T-helper 1 cell treated with Interleukin-12 subunit alpha and Interleukin-12 subunit beta and Interleukin-4 antibody, amounts not matched to agents 30 ng/mL and 1 ng/mL, for 36 hours (primary cell): ENCODE measurements at regions not wholly inside any gene's neighbourhood (a gene's known extent, or its start where the extent isn't known, plus 50 kb on each side); places are given as distances from the start of the nearest gene placed in this dataset.
"Not testable (repeated sequence)": the region's sequence is repeated elsewhere in the genome, so short reads cannot be mapped to it uniquely, and the experiment has no call there.

Experiments
- intact Hi-C: fragments of 100-400 bp; cut with micrococcal nuclease; formaldehyde crosslinking; loops from one replicate; pipeline ENCODE4 v1.15.1; 2024

DNA sequence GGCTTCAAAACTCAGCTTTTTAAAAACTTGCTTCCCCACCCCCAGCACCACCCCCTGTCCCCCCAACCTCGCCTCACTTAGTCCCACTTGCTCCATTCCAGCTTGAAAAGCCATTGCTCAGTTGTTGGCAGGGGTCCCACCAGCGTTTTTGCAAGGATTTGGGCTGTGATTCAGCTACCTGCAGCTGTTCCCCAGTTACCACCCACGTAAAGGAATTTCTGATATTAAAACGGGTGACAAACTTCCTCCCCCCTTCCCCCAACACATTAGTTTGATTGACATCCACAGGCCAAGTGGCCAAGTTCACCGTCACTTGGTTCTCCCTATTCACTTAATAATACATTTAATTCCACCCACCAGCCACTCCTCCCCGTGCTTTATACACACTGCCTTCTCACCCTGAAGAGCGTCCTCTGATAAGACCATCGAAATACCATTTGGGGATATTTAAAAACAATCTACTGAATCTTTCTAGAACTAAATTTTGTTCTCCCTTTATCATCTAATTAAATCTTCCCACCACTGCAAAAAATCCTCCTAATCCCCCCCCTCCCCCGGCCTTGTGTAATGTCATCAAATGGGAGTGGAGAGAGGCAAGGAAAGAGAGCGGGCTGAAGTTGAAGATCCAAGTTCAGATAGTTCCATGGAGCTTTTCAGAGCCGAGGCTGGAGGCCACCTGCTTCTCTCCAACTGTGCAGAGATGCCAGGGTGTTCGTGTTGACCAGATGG is 55.1 kb downstream of the SOX9 start:
- intact Hi-C loops, result no loop called here

DNA sequence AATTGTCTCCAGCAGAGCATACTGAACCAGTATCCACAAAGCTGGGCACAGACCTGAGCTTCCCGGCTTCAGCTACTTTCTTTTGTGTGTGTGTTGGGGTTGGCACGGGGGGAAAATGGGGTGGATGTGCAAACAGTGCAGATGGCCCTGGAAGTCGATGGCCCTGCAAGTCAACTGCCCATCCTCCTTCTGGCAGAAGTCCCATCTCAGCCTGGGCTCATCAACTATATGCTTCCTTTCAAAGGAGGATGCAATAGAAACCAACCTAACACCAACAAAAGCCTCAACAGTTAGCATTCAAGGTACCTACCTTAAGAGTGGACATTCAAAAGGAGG is 55.7 kb downstream of the SOX9 start:
- intact Hi-C loops, result no loop called here

DNA sequence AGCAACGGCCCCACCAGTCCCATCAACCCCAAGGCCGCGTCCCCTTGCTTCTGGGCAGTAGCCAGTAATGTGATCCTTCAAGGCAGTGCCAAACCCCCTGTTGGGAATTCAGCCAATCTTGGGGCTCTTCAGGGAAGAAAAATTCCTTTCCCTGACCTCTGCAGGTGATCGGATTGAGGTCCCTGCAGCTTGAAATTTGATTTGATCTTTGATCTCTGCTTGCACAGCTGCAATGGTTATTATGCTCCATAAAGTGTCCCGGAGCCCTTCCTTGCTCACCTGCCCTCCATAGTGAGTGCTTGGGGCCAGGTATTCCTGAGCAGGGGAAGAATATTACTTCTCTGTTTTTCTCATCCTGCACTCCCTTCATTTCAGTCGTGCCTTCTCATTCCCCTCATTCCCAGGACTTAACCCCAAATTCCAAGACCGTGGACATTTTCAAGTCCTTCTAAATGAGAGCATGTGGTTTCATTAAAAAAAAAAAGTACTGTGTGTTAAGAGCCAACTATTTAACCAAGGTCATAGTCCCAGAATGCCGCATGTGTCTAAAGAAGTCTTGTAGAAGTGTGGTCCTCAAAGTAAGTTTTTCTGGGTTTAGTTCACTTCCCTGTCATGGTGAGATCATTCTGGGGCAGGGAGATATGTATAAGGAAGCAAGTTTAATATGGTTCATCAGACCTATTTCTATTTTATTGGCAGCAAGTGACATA is 56.3 kb downstream of the SOX9 start:
- intact Hi-C loops, result no loop called here

- intact Hi-C loops, result no loop called here
These were observed 56.9 kb downstream of the SOX9 start for GRCh38 chr17:72177738-72178137.

- intact Hi-C loops, result no loop called here
These were observed 61.6 kb downstream of the SOX9 start for GRCh38 chr17:72182371-72182873.

- intact Hi-C loops, result no loop called here
These were observed 62.4 kb downstream of the SOX9 start for GRCh38 chr17:72183194-72183685.

DNA sequence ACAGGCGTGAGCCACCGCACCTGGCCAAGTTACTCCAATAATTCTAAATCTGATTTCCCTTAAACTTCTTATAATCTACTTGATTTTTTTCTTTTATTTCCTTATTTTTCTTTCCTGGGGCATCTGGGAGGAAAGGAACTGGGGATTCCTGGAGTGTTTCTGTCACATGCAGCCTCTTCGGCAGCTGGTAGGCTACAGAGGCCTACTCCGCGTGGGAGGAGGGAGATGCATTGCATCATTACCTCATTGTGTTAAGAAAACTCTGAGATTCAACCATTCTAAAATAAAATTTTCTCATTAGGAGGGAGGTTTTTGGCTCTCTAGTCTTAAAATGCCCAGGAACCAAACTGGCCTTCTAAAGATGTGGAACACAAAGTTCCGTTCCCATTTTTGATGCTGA is 64.0 kb downstream of the SOX9 start:
- intact Hi-C loops, result no loop called here

GRCh38 chr17:72185564-72185963 is 64.7 kb downstream of the SOX9 start:
- intact Hi-C loops, result no loop called here

DNA sequence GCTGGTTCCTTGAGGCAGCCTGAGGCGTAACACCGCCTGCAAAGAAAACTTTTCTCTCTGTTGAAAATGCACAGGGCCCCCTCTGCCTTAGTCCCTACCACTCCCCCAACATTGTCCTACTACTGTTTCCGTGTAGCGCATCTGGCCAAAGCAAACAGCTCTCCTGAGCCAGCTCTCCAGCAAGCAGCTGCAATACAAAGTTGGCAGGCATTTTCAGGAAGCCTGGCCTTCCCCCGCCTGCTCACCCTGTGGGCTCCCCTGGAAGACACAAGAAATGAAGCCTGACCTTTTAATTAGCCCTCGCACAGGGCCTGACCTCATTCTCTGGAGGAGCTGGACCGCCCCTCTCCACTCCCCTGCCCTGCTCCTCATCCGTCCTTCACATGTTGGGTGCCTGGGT is 66.7 kb downstream of the SOX9 start:
- intact Hi-C loops, result no loop called here

DNA sequence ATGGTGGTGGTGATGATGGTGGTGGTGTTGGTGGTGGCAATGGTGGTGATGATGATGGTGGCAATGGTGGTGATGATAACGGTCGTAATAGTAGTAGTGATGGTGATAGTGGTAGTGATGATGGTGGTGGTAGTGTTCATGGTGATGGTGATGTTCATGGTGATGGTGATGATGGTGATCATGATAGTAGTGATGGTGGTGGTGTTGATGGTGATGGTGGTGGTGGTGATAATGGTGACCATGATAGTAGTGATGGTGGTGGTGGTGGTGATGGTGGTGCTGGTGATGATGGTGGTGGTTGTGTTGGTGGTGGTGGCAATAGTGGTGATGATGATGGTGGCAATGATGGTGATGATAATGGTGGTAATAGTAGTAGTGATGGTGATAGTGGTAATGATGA is 68.0 kb downstream of the SOX9 start:
- intact Hi-C loops, result no loop called here

DNA sequence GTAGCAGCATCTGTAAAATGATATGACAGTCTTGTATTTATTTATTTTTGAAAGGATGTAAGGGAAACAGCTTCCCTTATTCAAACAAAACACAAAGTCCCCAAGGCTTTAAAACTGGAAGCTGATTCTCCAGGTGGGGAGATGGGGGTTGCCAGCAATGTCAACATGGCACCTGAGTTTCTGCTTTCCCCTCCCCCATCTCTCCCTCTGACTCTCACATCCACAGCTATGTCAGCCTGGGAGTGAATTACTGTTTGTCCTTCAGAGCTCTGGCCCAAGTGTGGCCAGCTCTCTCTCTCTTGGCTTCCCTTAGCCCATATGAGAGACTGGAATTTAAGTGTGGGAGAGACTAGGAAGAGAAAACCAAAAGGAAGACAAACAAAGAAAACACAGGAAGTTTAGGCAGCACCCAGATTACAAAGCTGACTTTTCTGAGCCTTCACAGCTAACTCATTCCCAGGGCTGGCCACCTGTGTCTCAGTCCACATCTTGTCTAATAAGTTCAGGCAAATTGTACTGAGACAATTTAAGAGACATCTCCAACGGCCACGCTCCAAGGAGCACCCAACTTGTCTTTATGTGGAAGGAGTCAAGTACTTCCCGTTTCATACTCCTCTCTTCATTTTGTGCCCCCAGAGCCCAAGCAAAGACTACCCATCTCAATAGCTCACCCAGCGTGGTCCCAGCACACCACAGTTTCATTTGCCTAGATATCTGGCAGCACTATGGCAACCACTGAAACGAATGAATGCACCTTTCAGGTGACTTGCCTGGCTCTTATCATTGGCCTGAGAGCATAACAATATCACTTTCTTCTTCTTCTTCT is 69.2 kb downstream of the SOX9 start:
- intact Hi-C loops, result no loop called here

DNA sequence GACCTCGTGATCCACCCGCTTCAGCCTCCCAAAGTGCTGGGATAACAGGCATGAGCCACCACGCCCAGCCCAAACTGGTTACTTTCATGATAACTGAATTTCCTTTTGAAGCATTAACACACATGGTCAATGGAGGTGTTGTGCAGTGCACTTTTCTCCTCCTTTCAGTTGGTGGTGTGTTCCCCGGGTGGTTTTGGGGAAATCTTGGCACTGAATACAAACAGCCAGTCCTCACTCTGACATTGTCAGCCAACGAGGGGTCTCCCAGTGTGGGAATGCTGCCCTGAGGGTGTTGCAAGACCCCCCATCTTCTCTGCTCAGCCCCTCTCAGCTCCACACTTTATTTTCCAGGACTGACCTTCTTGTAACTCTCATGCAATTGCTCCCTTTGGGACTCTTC is 70.5 kb downstream of the SOX9 start:
- intact Hi-C loops, result no loop called here

- intact Hi-C loops, result no loop called here
These were observed 71.3 kb downstream of the SOX9 start for GRCh38 chr17:72191921-72192799.

- intact Hi-C loops, result no loop called here
These were observed 72.0 kb downstream of the SOX9 start for GRCh38 chr17:72192800-72193192.

- intact Hi-C loops, result no loop called here
These were observed 72.7 kb downstream of the SOX9 start for GRCh38 chr17:72193391-72194106.

DNA sequence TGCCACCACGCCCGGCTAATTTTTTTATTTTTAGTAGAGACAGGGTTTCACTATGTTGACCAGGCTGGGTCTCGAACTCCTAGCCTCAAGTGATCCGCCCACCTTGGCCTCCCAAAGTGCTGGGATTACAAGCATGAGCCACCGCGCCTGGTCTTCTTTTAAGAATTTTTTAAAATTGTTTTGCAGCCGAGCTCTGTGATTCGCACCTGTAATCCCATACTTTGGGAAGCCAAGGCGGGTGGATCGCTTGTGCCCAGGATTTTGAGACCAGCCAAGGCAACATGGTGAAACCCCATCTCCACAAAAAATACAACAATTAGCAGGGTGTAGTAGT is 73.3 kb downstream of the SOX9 start:
- intact Hi-C loops, result not testable (repeated sequence)

- intact Hi-C loops, result no loop called here
These were observed 78.4 kb downstream of the SOX9 start for GRCh38 chr17:72199256-72199655.

DNA sequence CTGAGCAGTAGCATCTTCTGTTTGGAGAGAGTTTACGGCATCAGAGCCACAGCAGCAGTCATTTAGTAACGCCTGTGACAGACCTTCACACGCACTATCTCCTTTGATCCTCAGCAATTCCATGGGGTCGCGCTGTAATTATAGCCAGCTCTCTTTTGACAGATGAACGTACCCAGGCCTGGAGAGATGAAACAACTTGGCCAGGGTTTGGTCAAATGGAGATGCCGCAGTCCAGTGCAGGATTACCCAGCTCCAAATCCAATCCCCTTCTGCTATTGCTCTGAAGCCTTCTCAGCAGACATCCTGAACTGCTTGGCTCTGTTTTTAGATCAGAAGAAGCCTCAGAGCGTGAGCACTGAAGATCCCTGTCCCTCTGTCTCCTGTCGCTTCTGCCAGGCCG is 83.9 kb downstream of the SOX9 start:
- intact Hi-C loops, result no loop called here

DNA sequence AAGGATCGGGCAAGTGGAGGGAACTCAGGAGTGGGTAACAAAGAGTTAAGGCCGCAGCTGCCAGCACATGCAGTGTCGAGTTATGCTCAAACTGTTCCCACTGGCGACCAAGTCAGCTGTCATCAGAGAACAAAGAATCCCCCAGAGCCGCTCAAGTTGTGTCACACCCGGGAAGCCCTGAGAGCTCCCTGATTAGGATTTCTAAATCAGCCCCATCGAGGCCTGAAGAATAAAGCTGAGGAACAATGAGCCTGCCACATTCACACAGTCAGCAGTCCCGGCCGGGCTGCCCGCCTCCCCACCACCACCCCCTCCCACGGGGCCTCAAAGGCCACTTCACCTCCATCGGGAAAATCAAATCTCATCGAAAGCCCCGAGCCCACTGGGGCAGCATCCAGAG is 84.5 kb downstream of the SOX9 start:
- intact Hi-C loops, result no loop called here

GRCh38 chr17:72205822-72206221 is 85.0 kb downstream of the SOX9 start:
- intact Hi-C loops, result no loop called here

GRCh38 chr17:72206376-72206775 is 85.6 kb downstream of the SOX9 start:
- intact Hi-C loops, result no loop called here
